Nephron (organoid): ENCODE measurements at regions not wholly inside any gene's neighbourhood (a gene's known extent, or its start where the extent isn't known, plus 50 kb on each side); places are given as distances from the start of the nearest gene placed in this dataset.

ENCODE experiments used
- H3K27ac Mint-ChIP-seq, 3 experiments: 2 replicates each; pipeline ENCODE4 v1.8.0; 2020; ENCODE audit warnings: mixed read lengths in 3 of 3, mild to moderate bottlenecking in 2 of 3, moderate library complexity in 1 of 3
- H3K27me3 Mint-ChIP-seq: 2 replicates; pipeline ENCODE4 v1.8.0; 2021; ENCODE audit warnings: low read depth, mild to moderate bottlenecking, moderate library complexity, mixed read lengths
- H3K36me3 Mint-ChIP-seq: 2 replicates; pipeline ENCODE4 v1.8.0; 2020; ENCODE audit warnings: low read depth, mixed read lengths
- H3K4me1 Mint-ChIP-seq: 2 replicates; pipeline ENCODE4 v1.8.0; 2020; ENCODE audit warnings: mixed read lengths
- H3K4me3 Mint-ChIP-seq, 3 experiments: 2 replicates each; pipeline ENCODE4 v1.8.0; 2020; ENCODE audit warnings: mild to moderate bottlenecking in 3 of 3, mixed read lengths in 3 of 3, moderate library complexity in 2 of 3
- H3K9me3 Mint-ChIP-seq: 2 replicates; pipeline ENCODE4 v1.8.0; 2020; ENCODE audit warnings: mixed read lengths
- TF ChIP-seq, protein P1 (sequence below), 3 experiments: fragments of 200-600 bp; sonication (generic); IDR thresholded peaks; one replicate each; pipeline ENCODE4 v1.5.0; 2021; ENCODE audit warnings: antibody characterized with exemption in 3 of 3; ENCODE audit not compliant: unreplicated experiment in 3 of 3

DNA sequence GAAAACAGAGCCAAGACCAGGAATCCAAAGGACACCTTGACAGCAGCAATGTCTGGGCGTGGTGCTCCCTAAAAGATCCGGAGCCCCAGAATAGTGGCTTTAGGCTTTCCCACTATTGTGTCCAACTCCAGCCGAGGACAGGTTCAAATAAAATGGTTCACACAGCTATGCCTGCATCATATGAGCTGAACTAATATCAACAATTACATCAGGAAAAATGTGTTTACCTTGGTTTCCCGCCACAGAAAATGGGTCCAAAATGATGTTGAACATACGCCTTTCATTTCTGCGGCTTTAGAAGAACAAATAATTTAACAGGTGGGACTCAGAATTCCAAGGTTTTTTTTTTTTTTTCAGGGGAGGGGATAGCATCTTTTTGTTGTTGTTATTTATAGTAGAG lies 93.6 kb downstream of the OSR1 start:
- Mint-ChIP-seq H3K4me3 (no peak overlapping the region), H3K4me1 (no peaks in the 10 kb centered on the region), H3K27ac (no peak overlapping the region), H3K36me3 (no peaks in the 10 kb centered on the region), H3K27me3 (no peaks in the 10 kb centered on the region), H3K9me3 (peaks cover 2% of the 10 kb centered on the region)
- TF ChIP-seq, protein P1, sequence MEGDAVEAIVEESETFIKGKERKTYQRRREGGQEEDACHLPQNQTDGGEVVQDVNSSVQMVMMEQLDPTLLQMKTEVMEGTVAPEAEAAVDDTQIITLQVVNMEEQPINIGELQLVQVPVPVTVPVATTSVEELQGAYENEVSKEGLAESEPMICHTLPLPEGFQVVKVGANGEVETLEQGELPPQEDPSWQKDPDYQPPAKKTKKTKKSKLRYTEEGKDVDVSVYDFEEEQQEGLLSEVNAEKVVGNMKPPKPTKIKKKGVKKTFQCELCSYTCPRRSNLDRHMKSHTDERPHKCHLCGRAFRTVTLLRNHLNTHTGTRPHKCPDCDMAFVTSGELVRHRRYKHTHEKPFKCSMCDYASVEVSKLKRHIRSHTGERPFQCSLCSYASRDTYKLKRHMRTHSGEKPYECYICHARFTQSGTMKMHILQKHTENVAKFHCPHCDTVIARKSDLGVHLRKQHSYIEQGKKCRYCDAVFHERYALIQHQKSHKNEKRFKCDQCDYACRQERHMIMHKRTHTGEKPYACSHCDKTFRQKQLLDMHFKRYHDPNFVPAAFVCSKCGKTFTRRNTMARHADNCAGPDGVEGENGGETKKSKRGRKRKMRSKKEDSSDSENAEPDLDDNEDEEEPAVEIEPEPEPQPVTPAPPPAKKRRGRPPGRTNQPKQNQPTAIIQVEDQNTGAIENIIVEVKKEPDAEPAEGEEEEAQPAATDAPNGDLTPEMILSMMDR (IDR thresholded peaks at IDR 0.05; ENCODE audit: unreplicated experiment in 3 of 3) = no peak

DNA sequence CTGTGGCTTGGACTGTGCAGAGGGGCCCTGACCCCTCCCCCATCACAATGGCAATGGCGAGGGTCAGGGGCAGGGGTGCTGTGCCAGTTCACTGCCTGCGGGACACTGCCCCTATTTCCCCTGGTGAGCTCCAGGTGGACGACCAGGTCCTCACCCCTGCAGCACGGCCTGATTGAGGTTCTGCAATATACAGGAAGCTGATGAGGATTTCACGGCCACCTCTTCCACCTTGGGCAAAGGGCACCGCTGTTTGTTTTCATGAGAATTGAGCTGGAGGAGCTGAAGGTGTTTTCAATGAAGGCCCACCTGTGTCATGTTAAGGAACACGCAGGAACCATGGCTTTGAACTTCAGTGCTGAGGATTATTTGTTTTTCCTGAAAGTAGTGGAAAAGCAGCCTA lies 96.3 kb downstream of the OSR1 start:
- Mint-ChIP-seq H3K9me3 (peaks cover 9% of the 10 kb centered on the region), H3K27me3 (no peaks in the 10 kb centered on the region), H3K4me1 (no peaks in the 10 kb centered on the region), H3K4me3 (no peak overlapping the region), H3K27ac (no peak overlapping the region), H3K36me3 (peaks cover 5% of the 10 kb centered on the region)
- TF ChIP-seq, protein P1 (IDR thresholded peaks at IDR 0.05; ENCODE audit: unreplicated experiment in 3 of 3) = no peak

DNA sequence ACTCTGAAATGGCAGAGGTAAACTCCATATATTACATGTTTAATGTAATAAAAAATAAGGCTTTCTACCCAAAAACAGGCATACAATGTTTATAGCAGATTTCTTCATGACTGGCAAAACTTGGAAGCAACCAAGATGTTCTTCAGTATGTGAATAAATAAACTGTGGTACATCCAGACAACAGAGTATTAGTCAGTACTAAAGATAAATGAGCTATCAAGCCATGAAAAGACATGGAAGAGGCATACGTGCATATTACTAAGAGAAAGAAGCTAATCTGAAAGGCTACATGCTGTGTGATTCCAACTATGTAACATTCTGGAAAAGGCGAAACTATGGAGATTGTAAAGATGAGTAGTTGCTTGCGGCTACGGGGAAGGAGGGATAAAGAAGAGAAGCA lies 97.4 kb downstream of the OSR1 start:
- peaks cover 7% of the 10 kb centered on the region for H3K4me1 Mint-ChIP-seq
- no peaks in the 10 kb centered on the region for H3K27me3 Mint-ChIP-seq
- H3K27ac Mint-ChIP-seq = no peak overlapping the region
- H3K4me3 Mint-ChIP-seq = no peak overlapping the region
- peaks cover 5% of the 10 kb centered on the region for H3K36me3 Mint-ChIP-seq
- TF ChIP-seq, protein P1 (IDR thresholded peaks at IDR 0.05; ENCODE audit: unreplicated experiment in 3 of 3) = no peak
- peaks cover 14% of the 10 kb centered on the region for H3K9me3 Mint-ChIP-seq

DNA sequence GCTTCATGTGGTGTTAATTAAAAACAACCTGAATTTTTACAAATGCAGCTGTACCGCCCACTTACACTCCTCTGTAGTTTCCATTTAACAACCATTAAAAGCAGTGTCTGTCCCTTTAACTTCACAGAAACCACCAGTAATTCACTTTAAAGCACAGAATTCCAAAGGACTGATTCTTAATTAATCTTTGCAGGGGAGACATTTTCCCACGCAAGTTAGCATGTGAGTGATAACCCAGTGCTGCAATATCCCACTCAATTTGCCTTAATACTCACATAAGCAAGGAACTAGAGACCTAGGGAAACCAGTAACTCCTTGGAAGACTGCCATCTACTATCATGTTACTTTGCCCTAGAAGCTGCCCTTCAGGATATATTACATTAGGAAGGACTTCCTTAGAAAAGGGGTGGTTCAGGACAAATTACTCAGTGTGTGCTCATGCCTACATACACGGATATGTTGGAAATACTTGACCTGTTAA lies 102.3 kb downstream of the OSR1 start:
- peak overlapping the region; percentile 43 to 66 (median 59) for H3K27ac Mint-ChIP-seq
- H3K4me3 Mint-ChIP-seq = no peak overlapping the region
- TF ChIP-seq, protein P1 (IDR thresholded peaks at IDR 0.05; ENCODE audit: unreplicated experiment in 3 of 3) = no peak

DNA sequence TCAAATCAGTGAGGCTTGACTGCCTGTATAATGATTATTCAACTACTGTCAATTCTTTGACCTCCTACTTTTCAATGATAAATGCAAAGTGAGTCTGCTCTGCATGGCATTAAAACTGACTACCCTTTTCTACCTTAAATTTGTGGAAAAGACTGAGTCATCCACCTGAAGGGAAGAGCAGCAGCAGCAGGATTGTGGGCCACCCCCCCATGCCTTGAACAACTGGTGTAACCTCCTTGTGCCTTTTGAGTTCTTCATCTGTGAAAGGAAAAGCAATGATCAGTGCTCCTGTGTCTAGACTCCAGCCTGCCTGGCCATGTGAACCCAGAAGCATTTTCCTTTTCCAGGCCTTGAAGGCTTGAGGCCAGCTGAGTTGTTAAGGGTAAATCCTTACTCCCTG lies 102.9 kb downstream of the OSR1 start:
- Mint-ChIP-seq H3K27me3 (no peaks in the 10 kb centered on the region), H3K4me3 (no peak overlapping the region), H3K36me3 (peaks cover 9% of the 10 kb centered on the region), H3K4me1 (peaks cover 31% of the 10 kb centered on the region), H3K9me3 (peaks cover 12% of the 10 kb centered on the region), H3K27ac (peak overlapping the region; percentile 43 to 66 (median 59))
- TF ChIP-seq, protein P1 (IDR thresholded peaks at IDR 0.05; ENCODE audit: unreplicated experiment in 3 of 3) = no peak

More for the DNA sequence above, 102.3 kb downstream of the OSR1 start:
- peaks cover 14% of the 10 kb centered on the region for H3K9me3 Mint-ChIP-seq
- peaks cover 24% of the 10 kb centered on the region for H3K4me1 Mint-ChIP-seq
- H3K36me3 Mint-ChIP-seq = peaks cover 9% of the 10 kb centered on the region
- H3K27me3 Mint-ChIP-seq = no peaks in the 10 kb centered on the region

DNA sequence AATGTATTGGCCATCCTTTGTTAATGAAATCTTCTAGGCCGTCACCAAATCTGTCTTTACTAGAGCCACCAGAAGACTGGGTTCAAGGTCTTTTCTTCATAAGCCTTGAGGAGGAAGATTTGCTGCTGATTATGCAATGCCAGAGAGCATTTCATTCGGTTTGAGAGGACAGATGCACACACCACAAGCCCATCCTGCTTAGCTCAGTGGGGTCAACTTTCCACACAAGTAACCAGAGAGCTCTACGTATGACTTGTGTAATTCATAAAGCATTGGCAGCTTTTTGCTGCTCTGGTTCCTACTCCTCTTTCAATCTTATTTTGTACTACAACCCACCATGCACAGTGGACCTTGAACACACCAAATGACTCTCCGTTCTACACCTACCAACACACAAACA lies 106.9 kb downstream of the OSR1 start:
- peaks cover 5% of the 10 kb centered on the region for H3K36me3 Mint-ChIP-seq
- H3K27me3 Mint-ChIP-seq = no peaks in the 10 kb centered on the region
- H3K4me1 Mint-ChIP-seq = peaks cover 50% of the 10 kb centered on the region
- H3K9me3 Mint-ChIP-seq = peaks cover under 1% of the 10 kb centered on the region
- TF ChIP-seq, protein P1 (IDR thresholded peaks at IDR 0.05; ENCODE audit: unreplicated experiment in 3 of 3) = no peak
- H3K4me3 Mint-ChIP-seq = no peak overlapping the region
- H3K27ac Mint-ChIP-seq = peak overlapping the region in 1 of 3 experiments; percentile 9
